ENCODE measurements at regions not wholly inside any gene's neighbourhood (a gene's known extent, or its start where the extent isn't known, plus 50 kb on each side); places are given as distances from the start of the nearest gene placed in this dataset.

GRCh38 chr18:78105611-78106010 is 856.0 kb downstream of the GALR1 start:
- no peak for DNase-seq

DNA sequence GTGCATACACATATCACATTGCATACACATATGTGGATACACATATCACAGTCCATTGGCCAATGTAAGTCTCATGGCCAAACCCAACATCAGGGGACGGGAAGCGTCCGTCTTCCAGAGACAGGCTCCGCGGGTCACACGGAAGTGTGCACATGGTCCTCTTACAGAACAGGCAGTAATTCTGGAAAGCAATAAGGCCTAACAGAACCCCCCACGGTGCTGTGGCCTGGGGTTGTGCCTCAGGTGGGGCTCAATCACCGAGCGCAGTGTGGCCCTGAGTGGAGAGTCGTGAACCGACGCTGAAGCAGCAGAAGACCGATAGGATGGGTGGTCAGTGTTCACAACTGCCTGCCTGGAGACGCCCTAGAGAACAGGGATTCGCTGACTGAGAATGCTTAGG is 857.3 kb downstream of the GALR1 start:
- DNase-seq: no peak

DNA sequence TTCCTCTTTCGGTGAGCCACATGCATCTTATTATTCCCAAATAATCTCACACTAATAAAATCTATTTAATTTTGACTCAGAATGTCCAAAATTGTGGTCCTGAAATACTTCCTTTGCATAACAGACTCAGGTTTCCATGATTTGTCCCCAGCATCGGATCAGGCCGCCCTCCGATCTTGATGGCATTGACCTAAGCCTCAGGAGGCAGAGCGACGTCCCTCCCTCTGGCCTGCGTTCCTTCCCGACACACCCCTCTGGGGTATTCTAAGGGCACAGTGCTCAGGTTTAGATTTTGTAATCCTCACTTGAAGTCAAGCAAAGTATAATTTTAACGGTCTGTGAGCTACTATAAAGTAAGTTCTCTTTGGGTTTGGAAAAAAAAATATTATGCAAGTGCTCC is 857.7 kb downstream of the GALR1 start:
- no peak for DNase-seq

DNA sequence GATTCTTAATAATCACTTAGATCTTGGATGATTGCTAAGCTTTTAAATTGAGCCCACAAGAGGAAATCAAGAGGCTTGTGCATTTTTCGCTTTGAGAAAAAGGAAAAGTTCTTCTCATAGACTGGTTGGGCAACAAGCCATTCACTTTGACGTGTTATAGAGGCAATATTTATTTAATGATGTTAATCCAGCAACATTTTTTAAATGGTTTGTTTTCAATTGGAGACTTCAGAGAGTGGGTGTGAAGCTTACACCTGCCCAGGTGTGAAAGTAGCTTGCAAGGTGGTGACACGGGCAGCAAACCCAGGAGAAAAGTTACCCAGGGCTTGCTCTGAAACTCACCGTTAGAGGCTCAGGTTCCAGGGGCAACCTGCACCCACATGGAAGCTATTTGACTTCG is 858.9 kb downstream of the GALR1 start:
- DNase-seq: no peak

DNA sequence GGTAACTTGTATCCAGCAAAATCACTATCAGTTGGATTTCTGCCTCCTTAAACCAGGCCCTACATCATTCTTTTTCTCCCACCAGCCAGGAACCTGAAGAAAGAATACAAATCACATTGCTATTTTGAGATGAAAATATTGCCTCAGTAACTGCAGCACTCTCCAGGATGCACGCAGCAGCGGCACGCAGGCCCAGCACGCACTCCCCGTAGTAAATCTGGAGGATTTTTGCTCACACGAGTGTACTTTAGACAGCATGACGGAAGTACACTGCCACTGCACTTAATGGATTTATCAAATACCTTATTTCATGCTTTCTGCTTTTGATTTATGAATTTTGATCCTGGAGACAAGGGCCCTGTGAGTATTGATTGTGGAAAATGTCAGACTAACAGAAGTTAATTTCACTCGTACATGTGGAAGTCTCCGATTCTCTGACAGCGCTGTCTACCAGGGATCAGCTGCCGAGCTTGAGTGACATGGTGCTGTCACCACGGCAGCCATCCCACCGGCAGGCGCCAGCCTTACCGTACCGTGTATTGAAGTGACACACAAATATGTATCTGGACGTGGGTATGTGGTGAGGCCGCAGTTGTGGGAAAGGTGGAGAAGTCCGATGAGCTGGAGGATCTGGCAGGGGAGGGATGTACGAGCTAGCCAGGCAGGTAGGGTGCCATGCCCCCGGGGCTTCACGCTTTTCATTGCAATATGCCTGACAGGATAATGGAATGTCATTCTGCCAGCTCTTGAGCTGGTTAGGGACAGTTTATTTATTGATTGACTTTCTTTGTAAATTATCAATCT is 863.7 kb downstream of the GALR1 start:
- no peak for DNase-seq

DNA sequence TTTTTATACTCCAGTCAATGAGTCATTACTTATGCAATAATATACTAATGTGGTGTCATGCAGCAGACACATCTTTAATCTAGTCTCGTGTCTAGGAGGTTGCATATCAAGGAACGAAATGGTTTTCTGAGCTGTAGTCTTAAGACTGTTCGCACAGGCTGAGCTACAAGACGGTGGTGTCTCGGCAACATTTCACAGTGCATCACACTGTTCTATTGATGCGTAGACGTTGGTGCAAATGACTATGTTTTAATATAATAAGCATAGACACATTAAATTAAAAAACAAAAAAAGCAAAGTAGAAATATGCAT is 864.2 kb downstream of the GALR1 start:
- no peak for DNase-seq

- DNase-seq: no peak
Measured at GRCh38 chr18:78115896-78116561, 863.6 kb upstream of the SALL3 start.

DNA sequence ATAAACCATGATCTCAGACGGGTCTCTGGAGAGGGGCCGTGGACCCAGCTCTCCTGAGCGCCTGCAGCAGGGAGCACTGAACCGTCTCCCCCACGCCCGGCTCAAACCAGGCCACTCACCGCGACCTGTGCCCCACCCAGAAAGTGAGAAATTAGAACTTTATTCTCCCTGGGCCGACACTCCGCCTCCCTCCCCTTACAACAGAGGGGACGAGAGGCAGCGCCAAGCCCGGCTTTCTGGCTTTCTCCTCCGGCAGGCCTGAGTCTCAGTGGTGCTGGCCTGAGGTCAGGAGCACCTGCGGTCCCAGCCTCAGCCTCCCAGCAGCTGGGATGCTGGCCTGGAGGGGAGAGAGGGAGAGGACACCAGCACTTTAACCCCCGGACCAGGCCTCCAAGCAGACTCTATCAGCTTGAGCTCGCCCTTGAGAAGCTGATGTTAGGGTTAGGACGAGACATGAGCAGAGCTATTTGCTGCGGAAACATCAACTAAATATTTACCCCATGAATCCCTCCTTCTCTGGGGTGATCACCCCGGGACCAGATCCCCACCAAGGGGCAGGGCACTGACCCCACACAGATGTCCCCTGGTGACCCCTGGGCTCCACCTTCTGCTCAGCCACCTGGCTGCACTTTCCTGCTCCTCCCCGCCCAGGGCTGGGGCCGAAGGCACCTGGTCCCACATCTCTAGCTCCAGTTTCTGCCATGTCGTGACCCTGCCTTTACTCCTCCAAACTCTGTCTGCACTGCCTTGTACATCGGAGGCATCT is 856.3 kb upstream of the SALL3 start:
- DNase-seq: no peak

DNA sequence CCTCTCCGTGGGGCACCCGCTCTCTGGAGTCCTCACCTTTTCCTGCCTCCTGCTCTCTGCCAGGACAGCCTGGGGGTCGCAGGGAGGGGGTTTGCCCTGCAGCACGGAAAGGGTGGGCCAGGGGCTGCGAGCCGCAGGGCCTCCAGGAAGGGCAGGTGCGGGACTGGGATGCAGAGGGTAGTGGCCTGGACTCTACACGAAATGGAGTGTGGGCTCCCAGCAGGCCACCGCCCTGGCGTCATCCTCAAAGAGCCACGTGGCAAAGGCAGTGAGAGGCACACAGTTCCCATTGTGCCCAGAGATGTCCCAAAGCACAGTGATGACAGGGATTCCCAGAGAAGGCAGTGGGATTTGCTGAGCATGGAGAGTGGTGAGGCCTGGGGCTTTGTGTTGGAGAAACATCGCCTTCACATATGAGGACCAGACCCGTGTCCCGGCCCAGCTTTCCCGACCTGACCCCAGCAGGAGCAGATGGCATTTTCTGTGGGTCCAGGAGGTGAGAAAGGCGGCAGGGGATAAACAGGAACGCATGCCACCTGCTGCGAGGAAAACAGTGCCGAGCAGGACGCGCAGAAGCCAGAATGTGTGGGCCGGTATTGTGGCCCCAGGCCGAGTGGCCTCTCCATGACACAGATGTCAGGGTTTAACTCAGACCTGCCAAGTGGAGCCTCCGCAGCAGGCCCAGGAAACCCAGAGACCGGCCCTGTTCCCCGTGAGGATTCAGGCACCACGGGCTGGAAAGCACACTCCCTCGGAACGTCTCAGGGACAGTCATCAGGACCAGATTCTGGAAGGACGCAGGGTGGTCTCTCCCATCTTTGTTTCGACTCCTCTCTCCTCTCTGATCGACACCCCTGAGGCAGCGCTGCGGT is 855.5 kb upstream of the SALL3 start:
- no peak for DNase-seq

DNA sequence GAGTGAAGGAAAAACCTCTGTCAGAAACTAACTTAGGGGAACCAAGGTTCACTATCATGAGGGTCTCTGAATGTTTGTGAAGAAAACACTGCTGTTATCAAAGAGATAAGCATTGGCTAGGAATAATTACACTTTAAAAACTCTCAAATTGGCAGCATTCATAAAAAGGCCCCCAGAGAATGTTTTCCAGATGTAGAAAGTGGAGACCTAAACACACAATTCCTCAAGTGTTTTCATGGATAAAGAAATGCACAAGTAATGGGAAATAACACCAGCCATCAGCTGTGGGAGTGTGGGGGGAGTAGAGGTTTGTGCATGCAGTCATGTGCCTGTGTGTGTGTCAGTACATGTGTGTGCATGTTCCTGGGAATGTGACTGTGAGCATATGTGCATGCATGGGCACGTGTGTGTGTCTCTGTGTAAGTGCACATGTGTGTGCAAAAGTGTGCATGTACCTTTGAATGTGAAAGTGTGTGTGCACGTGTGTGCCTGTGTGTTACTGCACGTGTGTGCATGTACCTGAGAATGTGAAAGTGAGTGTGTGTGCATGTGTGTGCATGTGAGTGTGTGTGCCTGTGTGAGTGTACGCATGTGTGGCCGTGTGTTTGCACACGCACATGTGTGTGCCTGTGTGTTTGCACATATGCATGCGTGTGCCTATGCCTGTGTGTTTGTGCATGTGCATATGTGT is 854.3 kb upstream of the SALL3 start:
- DNase-seq: no peak

DNA sequence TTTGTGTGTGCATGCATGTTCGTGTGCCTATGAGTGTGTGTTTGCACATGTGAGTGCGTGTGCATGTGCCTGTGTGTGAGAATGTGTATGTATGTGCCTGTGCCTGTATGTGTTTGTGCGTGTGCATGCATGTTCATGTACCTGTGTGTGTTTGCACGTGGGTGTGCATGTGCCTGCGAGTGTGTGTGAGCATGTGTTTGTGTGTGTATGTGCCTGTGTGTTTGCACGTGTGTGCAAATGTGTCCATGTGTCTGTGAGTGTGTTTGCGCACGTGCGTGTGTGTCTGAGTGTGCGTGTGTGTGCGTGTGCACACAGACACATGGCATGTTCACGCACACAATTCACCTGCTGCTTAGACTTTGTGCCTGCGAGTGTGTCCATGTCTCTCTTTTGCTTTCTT is 853.5 kb upstream of the SALL3 start:
- DNase-seq: no peak

DNA sequence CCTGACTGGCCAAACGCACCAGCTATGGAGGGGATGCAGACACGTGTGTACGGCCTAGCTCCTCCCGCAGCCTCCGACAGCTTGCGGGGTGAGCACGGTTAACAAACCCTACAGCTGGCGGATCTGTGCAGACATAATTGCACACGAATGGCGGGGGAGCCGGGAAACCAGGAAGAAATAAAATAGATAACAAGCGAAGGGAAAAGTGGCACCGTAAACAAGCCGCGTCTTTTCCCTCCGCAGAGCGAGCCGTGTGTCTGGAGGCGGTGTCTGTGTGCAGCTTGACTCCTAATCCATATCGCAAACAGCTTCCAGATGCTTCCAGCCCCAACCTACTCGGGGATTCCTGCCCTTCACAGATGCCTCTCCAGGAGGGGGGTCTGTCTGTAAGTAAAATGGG is 853.1 kb upstream of the SALL3 start:
- no peak for DNase-seq

DNA sequence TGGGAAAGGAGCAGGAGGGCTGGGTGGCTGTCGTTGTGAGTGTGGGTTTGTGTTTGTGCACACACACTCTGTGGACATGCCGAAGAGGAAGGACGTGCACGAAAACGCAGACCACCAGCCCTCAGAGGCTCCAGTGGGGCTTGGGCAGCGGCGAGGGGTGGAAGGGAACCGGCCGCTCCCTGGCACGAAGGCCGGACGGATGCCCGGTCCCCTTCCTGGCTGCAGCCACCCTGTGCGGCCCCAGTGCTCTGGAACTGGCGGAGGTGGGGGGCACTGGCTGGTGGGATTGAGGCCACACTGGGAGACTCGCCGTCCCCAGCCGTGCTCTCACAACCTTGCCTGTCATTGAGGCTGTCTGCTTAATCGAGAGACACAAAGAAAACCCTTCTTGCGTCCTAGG is 852.6 kb upstream of the SALL3 start:
- DNase-seq: no peak

DNA sequence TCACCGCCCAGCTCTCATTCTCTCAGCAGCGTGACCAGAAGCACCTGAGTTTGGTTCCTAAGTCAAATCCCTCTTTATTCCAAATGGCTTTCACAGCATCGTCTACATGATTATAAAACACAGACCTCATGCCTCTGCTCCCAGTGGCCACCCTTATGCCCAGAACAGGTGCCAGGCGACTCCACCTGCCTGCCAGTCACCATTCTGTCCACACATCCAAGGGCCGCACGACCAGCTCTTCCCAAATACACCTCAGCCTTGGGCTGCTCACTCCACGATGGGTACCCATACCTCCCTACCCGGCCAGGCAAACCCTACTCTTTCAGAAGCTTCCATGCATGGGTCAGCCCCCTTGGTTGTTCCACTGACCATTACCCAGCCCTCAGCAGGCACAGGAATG is 851.6 kb upstream of the SALL3 start:
- no peak for DNase-seq

- no peak for DNase-seq
Measured at GRCh38 chr18:78129260-78129659, 850.4 kb upstream of the SALL3 start.

DNA sequence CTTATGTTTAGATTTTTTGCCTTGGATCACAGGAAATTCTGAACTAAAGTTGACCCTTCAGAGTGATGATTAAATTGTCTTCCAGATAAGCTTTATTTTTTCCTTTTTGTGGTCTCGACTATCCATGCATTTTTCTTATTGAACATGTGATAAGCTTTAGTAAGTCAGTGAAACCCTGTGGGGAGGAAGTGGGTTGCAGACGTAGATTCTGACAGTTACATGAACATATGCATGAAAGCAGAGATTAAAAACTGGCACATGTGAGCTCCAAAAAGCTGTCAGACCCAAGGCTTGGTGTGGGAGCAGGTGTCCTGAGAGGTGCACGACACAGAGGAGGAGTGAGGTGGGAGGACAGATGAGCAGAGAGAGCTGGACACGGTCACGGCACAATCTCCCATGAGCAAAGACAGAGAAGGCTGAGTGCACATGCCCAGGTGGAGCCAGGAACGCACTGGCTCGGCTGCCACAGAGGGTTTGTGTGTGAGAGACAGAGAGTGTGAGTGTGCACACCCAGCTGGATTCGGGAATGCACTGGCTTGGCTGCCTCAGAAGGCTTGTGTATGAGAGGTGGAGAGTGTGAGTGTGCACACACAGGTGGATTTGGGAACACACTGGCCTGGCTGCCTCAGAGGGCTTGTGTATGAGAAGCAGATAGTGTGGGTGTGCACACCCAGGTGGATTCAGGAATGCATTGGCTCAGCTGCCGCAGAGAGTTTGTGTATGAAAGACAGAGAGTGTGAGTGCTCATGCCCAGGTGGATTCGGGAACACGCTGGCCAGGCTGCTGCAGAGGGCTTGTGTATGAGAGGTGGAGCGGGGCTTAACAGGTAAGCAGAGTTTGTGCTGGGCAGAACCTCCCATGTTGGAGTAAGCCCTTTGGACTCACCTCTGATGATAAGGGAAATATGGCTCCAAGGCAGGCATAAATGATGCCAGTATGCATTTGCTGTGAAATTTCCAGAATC is 849.1 kb upstream of the SALL3 start:
- no peak for DNase-seq

DNA sequence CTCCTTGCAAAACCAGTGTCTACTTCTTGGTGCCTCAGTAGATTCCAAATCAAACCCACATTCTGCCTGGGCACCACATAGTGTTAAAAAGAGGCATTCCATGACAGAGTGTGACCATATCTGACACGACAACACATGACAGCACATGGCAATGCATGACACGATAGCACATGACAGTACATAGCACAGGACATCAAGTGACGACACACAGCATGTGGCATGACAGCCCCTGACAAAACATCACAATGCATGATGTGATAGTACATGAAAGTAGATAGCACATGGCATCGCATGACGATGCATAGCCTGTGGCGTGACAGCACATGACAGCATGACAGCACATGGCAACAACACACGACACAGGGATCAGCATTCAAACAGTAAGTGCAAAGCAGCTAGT is 845.9 kb upstream of the SALL3 start:
- no peak for DNase-seq

- peak in 6 of 58 donors; percentile 3 to 22 (median 16) for DNase-seq
Measured at GRCh38 chr18:78136986-78137385, 842.6 kb upstream of the SALL3 start.

DNA sequence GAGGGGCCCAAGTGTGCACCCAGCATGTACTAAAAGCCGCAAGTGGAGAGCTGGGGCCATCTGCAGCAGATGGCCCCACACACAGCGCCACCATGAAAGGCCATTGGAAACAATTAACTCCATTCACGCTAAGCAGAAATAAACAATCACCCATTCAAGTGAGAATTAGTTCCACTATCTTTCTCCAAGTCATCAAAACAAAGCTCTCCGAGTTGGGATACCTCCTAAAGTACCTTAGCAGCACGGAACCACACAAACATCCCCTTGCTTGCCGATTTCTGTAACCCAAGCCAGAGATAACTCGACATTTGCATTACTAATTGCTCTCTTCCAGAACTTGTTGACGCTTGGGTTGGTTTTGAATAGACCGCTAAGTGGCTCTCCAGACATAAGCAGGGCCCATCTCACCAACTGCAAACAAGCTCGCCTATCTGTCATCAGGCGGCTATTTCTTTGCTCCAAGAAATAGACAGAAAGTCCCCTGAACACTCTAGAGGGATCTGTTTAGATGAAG is 840.6 kb upstream of the SALL3 start:
- DNase-seq: peak in 8 of 58 donors; percentile 13 to 43 (median 24)
